LNCaP clone FGC (cell line): ENCODE measurements at regions not wholly inside any gene's neighbourhood (a gene's known extent, or its start where the extent isn't known, plus 50 kb on each side); places are given as distances from the start of the nearest gene placed in this dataset.
"Not testable (repeated sequence)": the region's sequence is repeated elsewhere in the genome, so short reads cannot be mapped to it uniquely, and the experiment has no call there.

ENCODE experiments used
- DNase-seq: peaks from one replicate; pipeline ENCODE4 v3.0.0-alpha.2; 2011; ENCODE audit warnings: low read depth
- H3K4me3 ChIP-seq: 2 replicates; pipeline ENCODE4 v1.5.1; 2011; ENCODE audit warnings: mild to moderate bottlenecking, low read depth, low read length, control low read depth
- TF ChIP-seq, protein P1 (sequence below): IDR thresholded peaks from 2 replicates; pipeline ENCODE4 v1.5.1; 2012; ENCODE audit warnings: mild to moderate bottlenecking; ENCODE audit not compliant: control insufficient read depth, insufficient read depth; ENCODE audit errors: extremely low read depth

DNA sequence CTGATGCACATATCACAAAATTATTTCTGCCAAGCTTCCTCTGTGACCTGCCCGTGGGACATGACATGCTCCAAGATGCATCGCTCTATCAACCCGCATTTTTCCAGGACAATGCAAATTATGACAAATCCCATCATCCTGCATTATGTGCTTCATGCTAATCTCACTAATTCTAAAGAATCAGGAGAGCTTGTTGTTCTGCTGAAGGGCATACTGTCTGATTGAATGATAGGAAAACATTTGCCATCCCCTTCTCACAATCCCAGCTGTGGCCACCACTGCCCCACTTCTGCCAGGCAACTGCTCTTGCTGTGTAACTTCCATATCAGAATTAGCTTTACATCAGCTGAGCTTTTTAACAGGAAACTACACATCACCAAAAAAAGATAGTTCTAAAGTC, 203.5 kb upstream of the NANOGP8 start:
- no peak for DNase-seq
- no peak overlapping the region for H3K4me3 ChIP-seq
- TF ChIP-seq, protein P1, sequence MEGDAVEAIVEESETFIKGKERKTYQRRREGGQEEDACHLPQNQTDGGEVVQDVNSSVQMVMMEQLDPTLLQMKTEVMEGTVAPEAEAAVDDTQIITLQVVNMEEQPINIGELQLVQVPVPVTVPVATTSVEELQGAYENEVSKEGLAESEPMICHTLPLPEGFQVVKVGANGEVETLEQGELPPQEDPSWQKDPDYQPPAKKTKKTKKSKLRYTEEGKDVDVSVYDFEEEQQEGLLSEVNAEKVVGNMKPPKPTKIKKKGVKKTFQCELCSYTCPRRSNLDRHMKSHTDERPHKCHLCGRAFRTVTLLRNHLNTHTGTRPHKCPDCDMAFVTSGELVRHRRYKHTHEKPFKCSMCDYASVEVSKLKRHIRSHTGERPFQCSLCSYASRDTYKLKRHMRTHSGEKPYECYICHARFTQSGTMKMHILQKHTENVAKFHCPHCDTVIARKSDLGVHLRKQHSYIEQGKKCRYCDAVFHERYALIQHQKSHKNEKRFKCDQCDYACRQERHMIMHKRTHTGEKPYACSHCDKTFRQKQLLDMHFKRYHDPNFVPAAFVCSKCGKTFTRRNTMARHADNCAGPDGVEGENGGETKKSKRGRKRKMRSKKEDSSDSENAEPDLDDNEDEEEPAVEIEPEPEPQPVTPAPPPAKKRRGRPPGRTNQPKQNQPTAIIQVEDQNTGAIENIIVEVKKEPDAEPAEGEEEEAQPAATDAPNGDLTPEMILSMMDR = no peak

DNA sequence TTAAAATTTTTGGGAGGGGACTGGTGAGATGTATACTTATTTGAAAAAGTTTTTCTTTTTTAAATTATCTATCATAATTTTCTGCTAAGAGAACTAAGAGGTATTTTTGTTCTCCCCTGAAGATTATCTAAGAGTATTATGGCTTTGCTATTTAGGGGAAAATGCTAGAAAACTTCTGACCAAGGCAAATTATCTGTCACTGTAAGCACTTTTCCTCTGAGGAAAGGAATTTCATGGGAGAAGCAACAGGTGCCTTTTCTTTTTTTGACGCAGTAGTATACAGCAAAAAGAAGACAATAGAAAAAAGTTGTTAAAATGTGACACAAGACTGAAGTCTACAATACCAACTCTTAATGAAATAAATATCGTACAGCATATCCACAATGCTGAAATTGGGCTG, 201.6 kb upstream of the NANOGP8 start:
- H3K4me3 ChIP-seq = no peak overlapping the region
- TF ChIP-seq, protein P1 = no peak
- DNase-seq = no peak

DNA sequence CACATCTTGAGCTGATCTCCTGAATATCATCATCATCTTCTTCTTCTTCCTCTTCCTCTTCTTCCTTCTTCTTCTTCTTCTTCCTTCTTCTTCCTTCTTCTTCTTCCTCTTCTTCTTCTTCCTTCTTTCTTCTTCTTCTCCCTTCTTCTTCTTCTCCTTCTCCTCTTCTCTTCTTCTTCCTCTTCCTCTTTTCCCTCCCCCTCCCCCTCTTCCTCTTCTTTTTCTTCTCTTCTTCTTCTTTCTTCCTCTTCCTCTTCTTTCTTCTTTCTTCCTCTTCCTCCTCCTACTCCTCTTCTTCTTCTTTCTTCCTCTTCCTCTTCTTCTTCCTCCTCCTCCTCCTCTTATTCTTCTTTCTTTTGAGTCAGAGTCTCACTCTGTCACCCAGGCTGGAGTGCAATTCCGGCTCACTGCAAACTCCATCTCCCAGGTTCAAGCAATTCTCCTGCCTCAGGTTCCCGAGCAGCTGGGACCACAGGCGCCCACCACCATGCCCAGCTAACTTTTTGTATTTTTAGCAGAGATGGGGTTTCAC, 197.9 kb upstream of the NANOGP8 start:
- no peak for DNase-seq
- TF ChIP-seq, protein P1 = no peak
- H3K4me3 ChIP-seq = no peak overlapping the region

DNA sequence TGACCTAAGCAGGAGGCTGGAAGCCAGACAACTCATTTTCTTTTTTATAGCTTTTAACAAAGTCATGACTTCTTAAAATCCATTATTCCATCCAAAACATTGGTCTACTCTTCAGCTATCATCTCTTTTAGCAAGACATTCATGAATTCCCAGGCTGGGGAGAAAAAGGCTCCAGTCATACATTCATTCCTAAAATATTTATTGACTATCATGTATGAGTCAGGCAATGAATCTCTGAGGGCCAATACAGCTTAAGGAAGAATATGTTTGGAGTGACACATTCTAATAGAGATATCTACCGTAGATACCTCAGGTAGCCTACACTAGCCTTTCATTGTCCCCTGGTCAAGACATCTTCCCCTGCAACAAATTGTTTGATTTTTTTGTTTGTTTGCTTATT, 196.4 kb upstream of the NANOGP8 start:
- no peak overlapping the region for H3K4me3 ChIP-seq
- TF ChIP-seq, protein P1 = no peak
- DNase-seq = no peak

DNA sequence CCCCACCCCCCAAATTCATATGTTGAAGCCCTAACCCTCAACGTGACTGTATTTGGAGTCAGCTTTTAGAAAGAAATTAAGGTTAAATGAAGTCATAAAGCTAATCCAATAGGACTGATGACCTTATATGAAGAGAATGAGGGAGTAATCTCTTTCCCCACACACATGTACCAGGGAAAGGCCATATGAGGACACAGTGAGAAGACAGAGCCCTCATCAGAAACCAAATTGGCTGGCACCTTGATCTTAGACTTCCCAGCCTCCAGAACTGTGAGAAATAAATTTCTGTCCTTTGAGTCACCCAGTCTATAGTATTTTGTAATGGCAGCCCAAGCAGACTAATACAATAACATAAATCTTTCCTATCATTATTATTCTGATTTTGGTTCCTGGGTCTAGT, 194.7 kb upstream of the NANOGP8 start:
- TF ChIP-seq, protein P1 = no peak
- no peak for DNase-seq
- no peak overlapping the region for H3K4me3 ChIP-seq

DNA sequence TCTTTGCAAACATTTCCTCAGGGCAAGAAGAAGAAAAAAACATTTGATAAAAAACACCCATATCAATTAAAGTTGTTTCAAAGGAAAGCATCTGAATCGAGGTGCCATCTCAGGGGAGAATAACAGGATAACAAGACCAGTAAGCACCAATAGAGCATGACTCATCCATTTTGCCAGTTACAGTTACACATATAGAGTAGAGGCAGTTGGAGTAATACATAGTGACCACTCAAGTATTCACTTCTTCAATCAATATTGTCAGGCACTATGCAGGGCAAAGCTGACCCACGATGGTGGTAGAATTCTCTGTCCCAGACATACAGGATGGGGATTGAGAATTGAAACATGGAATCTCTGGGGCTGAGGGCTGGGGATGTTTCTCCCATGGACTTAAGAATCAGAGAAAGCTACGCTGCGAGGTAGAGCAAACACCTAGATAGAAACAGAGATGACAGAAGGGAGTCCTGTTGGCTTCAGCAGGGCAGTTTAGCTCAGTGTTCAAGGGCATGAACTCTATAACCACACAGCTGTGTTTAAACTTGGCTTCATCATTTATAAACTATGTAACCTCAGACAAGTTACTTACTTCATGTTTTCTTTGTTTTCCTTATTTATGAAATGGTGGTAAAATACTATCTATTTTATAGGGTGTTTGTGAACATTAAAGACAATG, 186.4 kb upstream of the NANOGP8 start:
- no peak overlapping the region for H3K4me3 ChIP-seq
- no peak for DNase-seq
- TF ChIP-seq, protein P1 = no peak

DNA sequence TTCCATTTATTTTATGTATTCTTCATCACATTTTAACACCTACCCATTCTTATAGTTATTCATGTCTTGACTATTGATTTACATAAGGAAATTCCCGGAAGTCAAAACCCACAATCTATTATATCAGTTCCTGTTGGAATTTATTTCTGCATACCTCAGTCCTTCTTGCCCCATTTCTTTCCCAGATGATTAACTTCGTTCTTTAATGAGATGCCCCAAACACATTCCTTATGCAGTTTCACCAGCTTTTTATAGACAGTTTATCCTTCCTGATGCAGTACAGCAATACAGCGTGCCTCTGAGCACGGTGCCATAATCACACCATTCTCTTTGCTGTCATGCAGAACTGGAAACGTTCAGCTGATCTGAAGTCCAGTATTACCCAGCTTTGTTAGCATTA, 175.8 kb upstream of the NANOGP8 start:
- H3K4me3 ChIP-seq = no peak overlapping the region
- TF ChIP-seq, protein P1 = no peak
- DNase-seq = no peak

DNA sequence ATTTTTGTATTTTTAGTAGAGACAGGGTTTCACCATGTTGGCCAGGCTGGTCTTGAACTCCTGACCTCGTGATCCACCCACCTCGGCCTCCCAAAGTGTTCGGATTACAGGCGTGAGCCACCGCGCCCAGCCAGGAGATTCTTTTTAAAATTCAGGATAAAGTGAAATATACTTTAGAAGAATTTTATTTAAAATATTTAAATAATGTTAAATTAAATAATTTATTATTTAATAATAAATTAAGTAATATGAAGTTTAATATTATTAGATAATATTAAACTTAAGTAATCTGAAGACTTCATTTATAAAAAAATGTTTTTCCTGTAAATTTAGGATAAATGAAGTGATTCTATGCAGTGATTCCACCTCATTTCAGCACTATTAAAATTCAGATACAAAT, 175.2 kb upstream of the NANOGP8 start:
- not testable (repeated sequence) for H3K4me3 ChIP-seq

More for the DNA sequence above, 175.2 kb upstream of the NANOGP8 start:
- not testable (repeated sequence) for DNase-seq
